Astrocyte of the cerebellum (primary cell): ENCODE measurements at regions not wholly inside any gene's neighbourhood (a gene's known extent, or its start where the extent isn't known, plus 50 kb on each side); places are given as distances from the start of the nearest gene placed in this dataset.
A peak's percentile ranks its signal among the peaks of the same experiment; 100 is the strongest.
"Not testable (repeated sequence)": the region's sequence is repeated elsewhere in the genome, so short reads cannot be mapped to it uniquely, and the experiment has no call there.

Experiments used
- DNase-seq: peaks from one replicate; pipeline ENCODE4 v3.0.0-alpha.2; 2011; ENCODE audit warnings: low read depth
- H3K4me3 ChIP-seq: 2 replicates; pipeline ENCODE4 v1.5.1; 2011; ENCODE audit warnings: mild to moderate bottlenecking, low read depth, low read length, moderate library complexity
- CTCF ChIP-seq: IDR thresholded peaks from 2 replicates; pipeline ENCODE4 v1.5.1; 2012; ENCODE audit warnings: low read length, low read depth, moderate library complexity, mild to moderate bottlenecking; ENCODE audit errors: missing control alignments
- in situ Hi-C: cut with HindIII; loops from 2 replicates; pipeline ENCODE4 v1.10.0; 2017; ENCODE audit warnings: low sequenced_read_pairs

GRCh38 chr10:57605948-57606485, 661.7 kb downstream of the IPMK start:
- H3K4me3 ChIP-seq: no peak overlapping the region
- in situ Hi-C loops: no loop called here
- DNase-seq: no peak
- no peak for TF ChIP-seq CTCF

GRCh38 chr10:57599440-57599839, 668.3 kb downstream of the IPMK start:
- in situ Hi-C loops: no loop called here
- H3K4me3 ChIP-seq: no peak overlapping the region
- DNase-seq: no peak
- no peak for TF ChIP-seq CTCF

GRCh38 chr10:57593983-57594573, 673.6 kb downstream of the IPMK start:
- no peak overlapping the region for H3K4me3 ChIP-seq
- in situ Hi-C loops: no loop called here
- no peak for TF ChIP-seq CTCF
- DNase-seq: no peak

GRCh38 chr10:57579926-57580325, 687.8 kb downstream of the IPMK start:
- no peak overlapping the region for H3K4me3 ChIP-seq
- TF ChIP-seq CTCF: peak; percentile 40
- DNase-seq: peak; percentile 9
- in situ Hi-C loops: no loop called here

- no peak overlapping the region for H3K4me3 ChIP-seq
- no peak for TF ChIP-seq CTCF
- in situ Hi-C loops: no loop called here
- no peak for DNase-seq
Observed at GRCh38 chr10:57562211-57562610, 705.5 kb downstream of the IPMK start.

- in situ Hi-C loops, H3K4me3 ChIP-seq, DNase-seq: not testable (repeated sequence)
Observed at GRCh38 chr10:57551774-57552173, 715.9 kb downstream of the IPMK start.

GRCh38 chr10:57535306-57535705, 732.4 kb downstream of the IPMK start:
- in situ Hi-C loops: no loop called here
- DNase-seq: no peak
- TF ChIP-seq CTCF: no peak
- no peak overlapping the region for H3K4me3 ChIP-seq
